ENCODE measurements at regions not wholly inside any gene's neighbourhood (a gene's known extent, or its start where the extent isn't known, plus 50 kb on each side); places are given as distances from the start of the nearest gene placed in this dataset.

GRCh38 chr2:238997137-238997390, 149.2 kb downstream of the TWIST2 start:
- peaks cover 11 to 40% of the 10 kb centered on the region in 2 experiments for H3K27me3 ChIP-seq (ENCODE audit: control insufficient read depth in 1 of 2, insufficient read depth in 2 of 2, low read length in 2 of 2)
- FAIRE-seq (no peak), ATAC-seq (no peak), DNase-seq (ENCODE audit: low spot score) (no peak)
- H3K4me1 ChIP-seq (ENCODE audit: insufficient read depth, low read length): peaks cover 15% of the 10 kb centered on the region
- CTCF ChIA-PET (ENCODE audit: low intra/inter-chr PET ratio, low total read pairs): no interaction called here
- no TSS peak for BruUV-seq (replicated peaks)
- TF ChIP-seq ZNF724P (CRISPR knock-in tag; IDR thresholded peaks at IDR 0.05; ENCODE audit: borderline replicate concordance): no peak
- TF ChIP-seq SIX1 (CRISPR knock-in tag; IDR thresholded peaks at IDR 0.05; ENCODE audit: borderline replicate concordance): no peak
- no peak overlapping the region for H3K4me3 ChIP-seq (replicated peaks in 1 of 3; ENCODE audit: insufficient read depth in 1 of 3, low read depth in 2 of 3, low read length in 3 of 3)
- no peaks in the 10 kb centered on the region for H3K79me2 ChIP-seq (ENCODE audit: insufficient read depth, low read length)
- H2AFZ ChIP-seq (ENCODE audit: low read length): no peak overlapping the region
- H3K27ac ChIP-seq (ENCODE audit: extremely low read length, insufficient read depth, low read length): no peak overlapping the region
- no peaks in the 10 kb centered on the region for H3K36me3 ChIP-seq (replicated peaks in 1 of 2; ENCODE audit: control insufficient read depth in 1 of 2, insufficient read depth in 2 of 2, low read length in 2 of 2)
- POLR2A ChIA-PET: no interaction called here
- H3K4me2 ChIP-seq (ENCODE audit: low read depth, low read length): no peak overlapping the region
- intact Hi-C loops (cut with micrococcal nuclease; ENCODE audit: unreplicated experiment): no loop called here
- peaks cover 11% of the 10 kb centered on the region; the same call in 1 of the 2 replicates for H3K9me3 ChIP-seq (ENCODE audit: low read length)
- H4K20me1 ChIP-seq (ENCODE audit: insufficient read depth, low read length): no peaks in the 10 kb centered on the region; the same call in 1 of the 2 replicates
- no peak overlapping the region for H3K9ac ChIP-seq (ENCODE audit: insufficient read depth, low read depth, low read length)
- in situ Hi-C loops (cut with HindIII; ENCODE audit: extremely low pct_ligation_motif_present, low pct_unique_long_range_greater_than_20kb): no loop called here
- 41% methylated on average over 10 of the region's 10 CpGs for WGBS (ENCODE audit: low lambda C conversion rate)

GRCh38 chr2:238997684-238998083, 149.8 kb downstream of the TWIST2 start:
- in situ Hi-C loops (cut with HindIII; ENCODE audit: extremely low pct_ligation_motif_present, low pct_unique_long_range_greater_than_20kb): no loop called here
- Histone ChIP-seq H3K9ac (ENCODE audit: insufficient read depth, low read depth, low read length) (no peak overlapping the region), H2AFZ (ENCODE audit: low read length) (no peak overlapping the region), H3K4me3 (replicated peaks in 1 of 3; ENCODE audit: insufficient read depth in 1 of 3, low read depth in 2 of 3, low read length in 3 of 3) (no peak overlapping the region), H3K79me2 (ENCODE audit: insufficient read depth, low read length) (no peaks in the 10 kb centered on the region), H3K4me2 (ENCODE audit: low read depth, low read length) (no peak overlapping the region), H3K27me3 (ENCODE audit: control insufficient read depth in 1 of 2, insufficient read depth in 2 of 2, low read length in 2 of 2) (peaks cover 12 to 40% of the 10 kb centered on the region in 2 experiments), H3K9me3 (ENCODE audit: low read length) (peaks cover 11% of the 10 kb centered on the region; the same call in 1 of the 2 replicates), H3K36me3 (replicated peaks in 1 of 2; ENCODE audit: control insufficient read depth in 1 of 2, insufficient read depth in 2 of 2, low read length in 2 of 2) (no peaks in the 10 kb centered on the region), H4K20me1 (ENCODE audit: insufficient read depth, low read length) (no peaks in the 10 kb centered on the region; the same call in 1 of the 2 replicates), H3K4me1 (ENCODE audit: insufficient read depth, low read length) (peaks cover 15% of the 10 kb centered on the region), H3K27ac (ENCODE audit: extremely low read length, insufficient read depth, low read length) (no peak overlapping the region)
- CTCF ChIA-PET (ENCODE audit: low intra/inter-chr PET ratio, low total read pairs): no interaction called here
- ATAC-seq (no peak), FAIRE-seq (no peak), DNase-seq (ENCODE audit: low spot score) (no peak)
- POLR2A ChIA-PET: no interaction called here
- BruUV-seq (replicated peaks): no TSS peak
- intact Hi-C loops (cut with micrococcal nuclease; ENCODE audit: unreplicated experiment): no loop called here
- 17% methylated on average over 9 of the region's 10 CpGs for WGBS (ENCODE audit: low lambda C conversion rate)
- TF ChIP-seq ZNF800 (CRISPR knock-in tag; IDR thresholded peaks at IDR 0.05) (no peak), ZNF138 (CRISPR knock-in tag; IDR thresholded peaks at IDR 0.05; ENCODE audit: low read depth) (no peak), TIGD3 (CRISPR knock-in tag; IDR thresholded peaks at IDR 0.05; ENCODE audit: borderline replicate concordance) (no peak), TAF15 (IDR thresholded peaks at IDR 0.05; ENCODE audit: low read depth, low read length, poor library complexity, severe bottlenecking) (no peak), ZSCAN29 (CRISPR knock-in tag; conservative IDR thresholded peaks at IDR 0.05) (no peak), PAF1 (CRISPR knock-in tag; IDR thresholded peaks at IDR 0.05) (no peak), ELF3 (CRISPR knock-in tag; IDR thresholded peaks at IDR 0.05) (no peak)
